Activated naive CD4-positive, alpha-beta T cell treated with anti-CD3 and anti-CD28 coated beads for 36 hours (primary cell): ENCODE measurements at regions not wholly inside any gene's neighbourhood (a gene's known extent, or its start where the extent isn't known, plus 50 kb on each side); places are given as distances from the start of the nearest gene placed in this dataset.
"Not testable (repeated sequence)": the region's sequence is repeated elsewhere in the genome, so short reads cannot be mapped to it uniquely, and the experiment has no call there.

Experiments used
- CTCF ChIA-PET: fragments of 350-600 bp; sonication (Branson Sonifier 250); formaldehyde crosslinking; loops from one replicate; lab custom pipeline; 2021; ENCODE audit warnings: antibody characterized with exemption; lab: Charles Lee
- DNase-seq: peaks from one replicate; pipeline ENCODE4 v3.0.0-alpha.2; 2020
- H3K27ac Mint-ChIP-seq: one replicate; pipeline ENCODE4 v1.8.0; 2021; ENCODE audit warnings: mild to moderate bottlenecking, mixed read lengths
- H3K27me3 Mint-ChIP-seq: one replicate; pipeline ENCODE4 v1.8.0; 2021; ENCODE audit warnings: low read depth, mixed read lengths
- H3K36me3 Mint-ChIP-seq: one replicate; pipeline ENCODE4 v1.8.0; 2021; ENCODE audit warnings: low read depth, mixed read lengths
- H3K4me1 Mint-ChIP-seq: one replicate; pipeline ENCODE4 v1.8.0; 2021; ENCODE audit warnings: low read depth, mixed read lengths
- H3K4me3 Mint-ChIP-seq: one replicate; pipeline ENCODE4 v1.8.0; 2021; ENCODE audit warnings: mild to moderate bottlenecking, moderate library complexity, mixed read lengths
- H3K9me3 Mint-ChIP-seq: one replicate; pipeline ENCODE4 v1.8.0; 2021; ENCODE audit warnings: mixed read lengths
- intact Hi-C: fragments of 100-400 bp; cut with micrococcal nuclease; formaldehyde crosslinking; loops from one replicate; pipeline ENCODE4 v1.15.1; 2023

DNA sequence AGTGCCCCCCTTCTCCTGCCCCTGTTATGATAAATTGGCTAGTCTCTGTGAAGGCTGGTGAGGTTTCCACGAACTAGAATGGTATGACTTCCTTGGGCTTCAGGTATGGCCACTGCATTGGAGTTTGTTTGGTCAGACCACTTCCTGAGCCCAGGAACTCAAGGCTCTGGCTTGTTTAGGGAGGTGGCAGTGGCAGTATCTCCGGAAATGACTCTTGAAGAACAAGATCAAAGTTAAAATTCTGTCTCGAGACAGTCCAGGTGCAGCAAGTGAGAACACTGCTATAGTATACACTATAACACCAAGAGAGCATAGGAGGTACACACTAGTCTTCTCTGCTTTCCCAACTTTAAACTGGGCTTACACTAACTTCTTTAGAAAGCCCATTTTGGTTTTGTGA, 309.1 kb downstream of the KLF12 start:
- DNase-seq, result peak; percentile 7
- Mint-ChIP-seq H3K36me3 (peaks cover 11% of the 10 kb centered on the region), H3K27ac (no peak overlapping the region), H3K4me3 (no peak overlapping the region), H3K27me3 (no peaks in the 10 kb centered on the region), H3K4me1 (peaks cover 58% of the 10 kb centered on the region), H3K9me3 (no peaks in the 10 kb centered on the region)
- intact Hi-C loops, result no loop called here
- CTCF ChIA-PET, result interaction anchor here (0.7 to 1.2 kb wide), 3 partner anchors 8 to 346 kb away, joined by 3 to 4 read pairs (median 3); no protein-coding TSS in a partner anchor

GRCh38 chr13:73822668-73823592, 311.3 kb downstream of the KLF12 start:
- Mint-ChIP-seq H3K27ac (peak overlapping the region; percentile 26), H3K4me1 (peaks cover 43% of the 10 kb centered on the region), H3K9me3 (no peaks in the 10 kb centered on the region), H3K4me3 (no peak overlapping the region), H3K27me3 (no peaks in the 10 kb centered on the region), H3K36me3 (peaks cover 16% of the 10 kb centered on the region)
- CTCF ChIA-PET, result interaction anchor here (0.7 to 1.2 kb wide), 2 partner anchors 10 to 117 kb away, joined by 3 read pairs; no protein-coding TSS in a partner anchor
- no peak for DNase-seq
- intact Hi-C loops, result no loop called here

GRCh38 chr13:73820688-73821087, 313.5 kb downstream of the KLF12 start:
- CTCF ChIA-PET, result no interaction called here
- Mint-ChIP-seq H3K4me3 (no peak overlapping the region), H3K9me3 (no peaks in the 10 kb centered on the region), H3K36me3 (peaks cover 17% of the 10 kb centered on the region), H3K27ac (no peak overlapping the region), H3K27me3 (no peaks in the 10 kb centered on the region), H3K4me1 (peaks cover 37% of the 10 kb centered on the region)
- DNase-seq, result no peak
- intact Hi-C loops, result no loop called here

DNA sequence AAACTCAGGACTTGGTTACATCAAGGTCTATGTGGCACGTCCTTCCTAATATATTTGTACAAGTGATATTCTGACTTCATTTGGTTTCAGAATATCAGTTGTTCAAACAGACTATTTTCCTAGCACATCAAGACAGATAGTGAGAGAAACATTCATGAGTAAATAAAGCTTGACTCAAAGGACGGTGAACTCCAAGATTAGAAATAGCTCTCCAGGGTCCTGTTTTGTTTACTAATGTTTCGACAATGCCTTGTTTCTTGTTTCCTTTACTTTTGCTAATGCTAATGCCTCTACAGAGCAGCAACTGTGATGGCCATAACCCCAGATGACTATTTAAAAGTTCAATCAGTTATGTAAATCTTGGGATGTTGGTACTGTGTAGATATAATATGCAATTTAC, 313.9 kb downstream of the KLF12 start:
- Mint-ChIP-seq H3K4me3 (no peak overlapping the region), H3K9me3 (no peaks in the 10 kb centered on the region), H3K27me3 (no peaks in the 10 kb centered on the region), H3K36me3 (peaks cover 17% of the 10 kb centered on the region), H3K27ac (no peak overlapping the region), H3K4me1 (peaks cover 33% of the 10 kb centered on the region)
- intact Hi-C loops, result no loop called here
- DNase-seq, result no peak
- CTCF ChIA-PET, result no interaction called here

DNA sequence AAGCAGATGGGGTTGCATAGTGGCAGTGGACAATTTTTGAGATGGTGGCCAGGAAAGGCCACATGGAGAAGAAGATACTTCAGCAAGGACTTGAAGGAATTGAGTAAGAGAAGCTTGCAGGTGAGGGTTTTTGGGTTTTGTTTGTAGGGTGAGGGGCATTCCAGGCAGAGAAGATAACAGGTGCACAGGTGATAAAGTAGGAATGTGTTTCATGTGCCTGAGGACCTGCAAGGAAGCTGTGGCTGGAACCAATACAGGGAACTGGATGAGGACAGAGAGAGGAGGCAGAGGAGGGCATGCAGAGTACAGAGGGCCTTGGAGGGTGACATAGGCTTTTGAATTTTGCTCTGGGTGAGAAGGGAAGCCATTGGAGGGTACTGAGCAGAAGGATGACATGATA, 314.5 kb downstream of the KLF12 start:
- no peak for DNase-seq
- intact Hi-C loops, result no loop called here
- peaks cover 30% of the 10 kb centered on the region for H3K4me1 Mint-ChIP-seq
- H3K4me3 Mint-ChIP-seq, result no peak overlapping the region
- CTCF ChIA-PET, result no interaction called here
- H3K27ac Mint-ChIP-seq, result no peak overlapping the region
- H3K36me3 Mint-ChIP-seq, result peaks cover 19% of the 10 kb centered on the region
- H3K9me3 Mint-ChIP-seq, result no peaks in the 10 kb centered on the region
- H3K27me3 Mint-ChIP-seq, result no peaks in the 10 kb centered on the region

- CTCF ChIA-PET, result interaction anchor here (0.6 to 1.5 kb wide), 3 partner anchors 9 to 487 kb away, joined by 3 read pairs; no protein-coding TSS in a partner anchor
- peaks cover 14% of the 10 kb centered on the region for H3K4me1 Mint-ChIP-seq
- H3K36me3 Mint-ChIP-seq, result peaks cover 33% of the 10 kb centered on the region
Measured at GRCh38 chr13:73816702-73817101, 317.5 kb downstream of the KLF12 start.

DNA sequence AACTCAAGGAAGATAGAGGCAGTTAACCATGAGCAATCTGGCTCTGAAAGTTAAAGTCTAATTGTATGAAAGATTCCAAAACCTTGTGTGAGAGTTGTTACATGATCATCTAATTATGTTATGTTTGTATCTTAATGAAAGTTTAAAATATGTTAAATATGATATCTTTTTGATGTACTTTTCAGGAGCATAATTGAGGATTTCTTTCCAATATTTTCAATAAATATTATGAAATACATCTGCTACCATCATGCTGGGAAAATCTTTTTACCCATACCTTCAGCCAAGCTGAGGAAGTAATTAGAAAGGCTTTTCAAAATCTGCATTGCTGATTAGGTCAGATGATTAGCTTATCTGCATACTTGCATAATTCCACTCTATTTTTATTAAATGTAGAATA, 318.4 kb downstream of the KLF12 start:
- Mint-ChIP-seq H3K4me3 (no peak overlapping the region), H3K4me1 (peaks cover 7% of the 10 kb centered on the region), H3K36me3 (peaks cover 28% of the 10 kb centered on the region), H3K27ac (no peak overlapping the region), H3K27me3 (no peaks in the 10 kb centered on the region), H3K9me3 (no peaks in the 10 kb centered on the region)
- intact Hi-C loops, result no loop called here
- no peak for DNase-seq
- CTCF ChIA-PET, result interaction anchor here (0.6 to 1.3 kb wide), 4 partner anchors 10 to 488 kb away, joined by 3 to 4 read pairs (median 3); no protein-coding TSS in a partner anchor

More at GRCh38 chr13:73816702-73817101, 317.5 kb downstream of the KLF12 start:
- Mint-ChIP-seq H3K27me3 (no peaks in the 10 kb centered on the region), H3K4me3 (no peak overlapping the region), H3K9me3 (no peaks in the 10 kb centered on the region), H3K27ac (no peak overlapping the region)
- peak; percentile 11 for DNase-seq
- intact Hi-C loops, result no loop called here

GRCh38 chr13:73810647-73811046, 323.6 kb downstream of the KLF12 start:
- Mint-ChIP-seq H3K4me3 (no peak overlapping the region), H3K36me3 (peaks cover 25% of the 10 kb centered on the region), H3K27ac (no peak overlapping the region), H3K4me1 (peaks cover 18% of the 10 kb centered on the region), H3K27me3 (no peaks in the 10 kb centered on the region), H3K9me3 (no peaks in the 10 kb centered on the region)
- DNase-seq, result no peak
- intact Hi-C loops, result no loop called here
- CTCF ChIA-PET, result no interaction called here

GRCh38 chr13:73809561-73809960, 324.6 kb downstream of the KLF12 start:
- H3K9me3 Mint-ChIP-seq, result no peaks in the 10 kb centered on the region

DNA sequence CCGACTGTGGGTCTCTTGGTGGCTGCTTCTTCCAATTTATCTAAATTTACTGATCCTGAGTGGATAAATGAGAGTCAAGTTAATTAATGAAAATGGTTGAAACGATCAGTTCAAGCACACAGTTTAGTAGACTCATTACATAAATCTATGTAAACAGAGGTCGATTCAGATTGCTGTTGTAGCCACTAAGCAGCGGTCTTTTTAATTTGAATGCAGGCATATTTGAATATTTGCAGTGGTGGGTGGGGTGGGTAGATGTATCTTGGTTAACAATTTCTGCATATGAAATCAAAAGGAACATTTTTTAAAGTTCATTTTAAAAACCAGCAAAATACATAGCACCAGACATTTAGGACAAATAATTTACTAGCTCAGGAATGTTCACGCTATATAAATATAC, 325.9 kb downstream of the KLF12 start:
- Mint-ChIP-seq H3K27me3 (no peaks in the 10 kb centered on the region), H3K4me1 (peaks cover 16% of the 10 kb centered on the region), H3K9me3 (no peaks in the 10 kb centered on the region), H3K27ac (no peak overlapping the region), H3K36me3 (peaks cover 16% of the 10 kb centered on the region), H3K4me3 (no peak overlapping the region)
- CTCF ChIA-PET, result no interaction called here
- intact Hi-C loops, result no loop called here
- DNase-seq, result no peak

More at GRCh38 chr13:73809561-73809960, 324.6 kb downstream of the KLF12 start:
- CTCF ChIA-PET, result no interaction called here
- H3K4me3 Mint-ChIP-seq, result no peak overlapping the region
- H3K27me3 Mint-ChIP-seq, result no peaks in the 10 kb centered on the region
- H3K4me1 Mint-ChIP-seq, result peaks cover 18% of the 10 kb centered on the region
- no peak for DNase-seq
- no peak overlapping the region for H3K27ac Mint-ChIP-seq
- intact Hi-C loops, result no loop called here
- H3K36me3 Mint-ChIP-seq, result peaks cover 20% of the 10 kb centered on the region

DNA sequence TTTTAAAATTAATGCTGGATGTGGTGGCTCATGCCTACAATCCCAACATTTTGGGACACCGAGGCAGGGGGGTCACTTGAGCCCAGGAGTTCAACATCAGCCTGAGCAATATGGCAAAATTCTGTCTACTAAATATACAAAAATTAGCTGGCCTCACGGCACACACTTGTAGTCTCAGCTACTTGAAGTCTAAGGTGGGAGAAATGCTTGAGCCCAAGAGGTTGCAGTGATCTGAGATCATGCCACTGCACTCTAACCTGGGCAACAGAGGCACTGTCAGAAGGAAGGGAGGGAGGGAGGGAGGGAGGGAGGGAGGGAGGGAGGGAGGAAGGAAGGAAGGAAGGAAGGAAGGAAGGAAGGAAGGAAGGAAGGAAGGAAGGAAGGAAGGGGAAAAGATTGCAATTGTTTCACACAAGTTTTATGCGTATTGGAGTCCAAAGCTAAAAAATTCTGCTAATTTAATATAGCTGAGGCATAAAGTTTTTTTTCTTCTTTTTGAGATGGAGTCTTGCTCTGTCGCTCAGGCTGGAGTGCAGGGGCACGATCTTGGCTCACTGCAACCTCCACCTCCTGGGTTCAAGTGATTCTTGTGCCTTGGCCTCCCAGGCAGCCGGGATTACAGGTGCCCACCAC, 328.8 kb downstream of the KLF12 start:
- H3K9me3 Mint-ChIP-seq, H3K4me3 Mint-ChIP-seq, intact Hi-C loops, H3K27me3 Mint-ChIP-seq, DNase-seq, H3K36me3 Mint-ChIP-seq, H3K27ac Mint-ChIP-seq: not testable (repeated sequence)
- peaks cover 20% of the 10 kb centered on the region for H3K4me1 Mint-ChIP-seq
- CTCF ChIA-PET, result interaction anchor here (0.6 kb wide), 1 partner anchor 24 kb away, joined by 5 read pairs; no protein-coding TSS in a partner anchor

DNA sequence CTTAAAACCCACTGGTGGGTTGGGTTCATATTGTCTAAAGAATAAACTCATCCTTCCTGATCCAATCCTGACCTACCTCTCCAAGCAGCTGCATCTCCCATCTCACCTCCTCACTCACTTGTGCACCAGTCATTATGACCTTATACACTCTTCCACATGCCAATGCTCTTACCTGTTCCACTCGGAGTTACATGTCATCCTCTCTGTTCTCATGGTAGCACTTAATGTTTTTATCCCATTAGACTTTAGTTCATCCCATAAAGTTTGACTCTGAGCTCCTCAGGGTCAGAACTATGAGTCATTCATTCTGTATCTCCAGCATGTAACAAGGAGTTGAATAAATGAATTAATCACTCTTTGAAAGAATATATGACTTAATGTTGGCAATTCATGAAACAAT, 330.2 kb downstream of the KLF12 start:
- Mint-ChIP-seq H3K4me3 (no peak overlapping the region), H3K36me3 (peaks cover 10% of the 10 kb centered on the region), H3K4me1 (peaks cover 13% of the 10 kb centered on the region), H3K27me3 (no peaks in the 10 kb centered on the region), H3K27ac (no peak overlapping the region), H3K9me3 (no peaks in the 10 kb centered on the region)
- DNase-seq, result no peak
- intact Hi-C loops, result no loop called here
- CTCF ChIA-PET, result interaction anchor here (0.7 kb wide), 1 partner anchor 1958 kb away, joined by 4 read pairs; no protein-coding TSS in a partner anchor
